Caco-2 (cell line): ENCODE measurements at regions not wholly inside any gene's neighbourhood (a gene's known extent, or its start where the extent isn't known, plus 50 kb on each side); places are given as distances from the start of the nearest gene placed in this dataset.

Source experiments
- BruUV-seq: library from RNA; stranded (reverse); fragments of 400-500 nt; replicated peaks from 2 replicates; lab custom pipeline; 2021; lab: Mats Ljungman, UMichigan
- CTCF ChIA-PET: fragments of 300-600 bp; sonication (Branson Sonifier 250); formaldehyde crosslinking; loops from one replicate; lab custom pipeline; 2022; ENCODE audit warnings: antibody characterized with exemption; lab: Charles Lee
- POLR2A ChIA-PET: fragments of 300-600 bp; sonication (Branson Sonifier 250); formaldehyde crosslinking; loops from one replicate; lab custom pipeline; 2022; ENCODE audit warnings: antibody characterized with exemption; lab: Charles Lee
- DNase-seq, 2 experiments: peaks; one replicate each; pipeline versions ENCODE4 v3.0.0 to v3.0.0-alpha.2; 2020 to 2022
- H3K27me3 ChIP-seq: replicated peaks from 2 replicates; pipeline ENCODE4 v1.6.0; 2011; ENCODE audit warnings: low read length; ENCODE audit not compliant: control insufficient read depth, insufficient read depth
- H3K36me3 ChIP-seq: 2 replicates; pipeline ENCODE4 v1.5.1; 2011; ENCODE audit warnings: low read length; ENCODE audit not compliant: control insufficient read depth, insufficient read depth
- H3K4me1 ChIP-seq: fragments of 250-450 bp; sonication (Bioruptor Pico); 2 replicates; pipeline ENCODE4 v1.5.1; 2020; ENCODE audit warnings: mild to moderate bottlenecking
- H3K4me3 ChIP-seq: 2 replicates; pipeline ENCODE4 v1.5.1; 2011; ENCODE audit warnings: low read depth, mild to moderate bottlenecking, control low read depth, low read length
- H3K9me3 ChIP-seq: fragments of 250-450 bp; sonication (Bioruptor Pico); 2 replicates; pipeline ENCODE4 v1.5.1; 2020; ENCODE audit warnings: mild to moderate bottlenecking, moderate library complexity
- H3K27ac Mint-ChIP-seq: one replicate; pipeline ENCODE4 v1.8.0; 2022; ENCODE audit warnings: mixed read lengths; ENCODE audit not compliant: unreplicated experiment
- H3K27me3 Mint-ChIP-seq: one replicate; pipeline ENCODE4 v1.8.0; 2022; ENCODE audit warnings: mixed read lengths; ENCODE audit not compliant: insufficient read depth, unreplicated experiment
- H3K36me3 Mint-ChIP-seq: one replicate; pipeline ENCODE4 v1.8.0; 2022; ENCODE audit warnings: mild to moderate bottlenecking, mixed read lengths; ENCODE audit not compliant: insufficient read depth, unreplicated experiment
- H3K4me1 Mint-ChIP-seq: one replicate; pipeline ENCODE4 v1.8.0; 2022; ENCODE audit warnings: low read depth, mixed read lengths; ENCODE audit not compliant: unreplicated experiment
- H3K4me3 Mint-ChIP-seq: one replicate; pipeline ENCODE4 v1.8.0; 2022; ENCODE audit warnings: mild to moderate bottlenecking, moderate library complexity, mixed read lengths; ENCODE audit not compliant: unreplicated experiment
- H3K9me3 Mint-ChIP-seq: one replicate; pipeline ENCODE4 v1.8.0; 2022; ENCODE audit warnings: mixed read lengths; ENCODE audit not compliant: unreplicated experiment
- CTCF ChIP-seq, 2 experiments: fragments of 200-600 bp in 1 of 2; IDR thresholded peaks; 1 replicate in 1 of 2; 2 replicates in 1 of 2; pipeline versions ENCODE4 v1.5.1 to v1.8.0; 2011 to 2022; ENCODE audit warnings: antibody characterized with exemption in 1 of 2, control low read depth in 1 of 2, inconsistent platforms in 1 of 2, low read depth in 1 of 2, low read length in 1 of 2, mild to moderate bottlenecking in 1 of 2, moderate library complexity in 1 of 2; ENCODE audit not compliant: insufficient read depth in 1 of 2, severe bottlenecking in 1 of 2, unreplicated experiment in 1 of 2
- intact Hi-C: fragments of 100-400 bp; cut with micrococcal nuclease; formaldehyde crosslinking; loops from one replicate; pipeline ENCODE4 v1.10.0; 2022; ENCODE audit not compliant: unreplicated experiment

- H3K4me1 Mint-ChIP-seq = no peaks in the 10 kb centered on the region
- ChIA-PET POLR2A (no interaction called here), CTCF (interaction anchor here (0.6 kb wide), 1 partner anchor 102 kb away, joined by 3 read pairs; no protein-coding TSS in a partner anchor)
- no peak for TF ChIP-seq CTCF (IDR thresholded peaks at IDR 0.05; ENCODE audit: insufficient read depth in 1 of 2, low read depth in 1 of 2, low read length in 1 of 2, severe bottlenecking in 1 of 2, unreplicated experiment in 1 of 2)
- intact Hi-C loops = no loop called here
- no peaks in the 10 kb centered on the region; the same call in 1 of the 2 replicates for H3K9me3 ChIP-seq
- H3K4me3 ChIP-seq = no peak overlapping the region
- H3K9me3 Mint-ChIP-seq = no peaks in the 10 kb centered on the region
- H3K36me3 ChIP-seq = no peaks in the 10 kb centered on the region
- H3K36me3 Mint-ChIP-seq = no peaks in the 10 kb centered on the region
- H3K27ac Mint-ChIP-seq = no peak overlapping the region
- peaks cover 3% of the 10 kb centered on the region for H3K27me3 Mint-ChIP-seq
- BruUV-seq = no TSS peak
- no peak overlapping the region for H3K4me3 Mint-ChIP-seq
- no peaks in the 10 kb centered on the region; the same call in 1 of the 2 replicates for H3K27me3 ChIP-seq
- DNase-seq = no peak
- no peaks in the 10 kb centered on the region for H3K4me1 ChIP-seq
Observed at GRCh38 chr10:113317489-113317888, 235.4 kb upstream of the HABP2 start.

GRCh38 chr10:113319479-113319878, 233.4 kb upstream of the HABP2 start:
- H3K4me3 ChIP-seq = no peak overlapping the region
- CTCF ChIA-PET = no interaction called here
- Mint-ChIP-seq H3K9me3 (no peaks in the 10 kb centered on the region), H3K4me3 (no peak overlapping the region), H3K4me1 (no peaks in the 10 kb centered on the region), H3K27me3 (peaks cover 3% of the 10 kb centered on the region), H3K36me3 (no peaks in the 10 kb centered on the region), H3K27ac (no peak overlapping the region)
- no peak for DNase-seq
- no peaks in the 10 kb centered on the region for H3K36me3 ChIP-seq
- POLR2A ChIA-PET = no interaction called here
- H3K9me3 ChIP-seq = no peaks in the 10 kb centered on the region; the same call in 1 of the 2 replicates
- H3K4me1 ChIP-seq = no peaks in the 10 kb centered on the region
- intact Hi-C loops = no loop called here
- no peaks in the 10 kb centered on the region; the same call in 1 of the 2 replicates for H3K27me3 ChIP-seq
- TF ChIP-seq CTCF (IDR thresholded peaks at IDR 0.05; ENCODE audit: insufficient read depth in 1 of 2, low read depth in 1 of 2, low read length in 1 of 2, severe bottlenecking in 1 of 2, unreplicated experiment in 1 of 2) = no peak
- BruUV-seq = no TSS peak

- Mint-ChIP-seq H3K27me3 (peaks cover 3% of the 10 kb centered on the region), H3K9me3 (no peaks in the 10 kb centered on the region), H3K4me3 (no peak overlapping the region), H3K4me1 (no peaks in the 10 kb centered on the region), H3K36me3 (no peaks in the 10 kb centered on the region), H3K27ac (no peak overlapping the region)
- ChIA-PET CTCF (no interaction called here), POLR2A (no interaction called here)
- Histone ChIP-seq H3K4me3 (no peak overlapping the region), H3K27me3 (no peaks in the 10 kb centered on the region; the same call in 1 of the 2 replicates), H3K36me3 (no peaks in the 10 kb centered on the region), H3K9me3 (no peaks in the 10 kb centered on the region; the same call in 1 of the 2 replicates), H3K4me1 (no peaks in the 10 kb centered on the region)
- intact Hi-C loops = no loop called here
- TF ChIP-seq CTCF (IDR thresholded peaks at IDR 0.05; ENCODE audit: insufficient read depth in 1 of 2, low read depth in 1 of 2, low read length in 1 of 2, severe bottlenecking in 1 of 2, unreplicated experiment in 1 of 2) = no peak
- DNase-seq = no peak
- no TSS peak for BruUV-seq
Observed at GRCh38 chr10:113320211-113320610, 232.6 kb upstream of the HABP2 start.
